Activated CD4-positive, alpha-beta T cell treated with anti-CD3 and anti-CD28 coated beads, Interleukin-2, amount 10 ng/mL, durations not matched to agents 7 days and 5 days (primary cell): ENCODE measurements at regions not wholly inside any gene's neighbourhood (a gene's known extent, or its start where the extent isn't known, plus 50 kb on each side); places are given as distances from the start of the nearest gene placed in this dataset.
"Not testable (repeated sequence)": the region's sequence is repeated elsewhere in the genome, so short reads cannot be mapped to it uniquely, and the experiment has no call there.

ENCODE experiments used
- CTCF ChIA-PET: fragments of 350-600 bp; sonication (Branson Sonifier 250); formaldehyde crosslinking; loops from one replicate; lab custom pipeline; 2021; ENCODE audit warnings: antibody characterized with exemption; lab: Charles Lee
- POLR2A ChIA-PET: fragments of 350-600 bp; sonication (Branson Sonifier 250); formaldehyde crosslinking; loops from one replicate; lab custom pipeline; 2021; ENCODE audit warnings: antibody characterized with exemption; lab: Charles Lee
- DNase-seq: peaks from one replicate; pipeline ENCODE4 v3.0.0-alpha.2; 2020
- H3K27ac Mint-ChIP-seq: one replicate; pipeline ENCODE4 v1.8.0; 2021; ENCODE audit warnings: mild to moderate bottlenecking, moderate library complexity, mixed read lengths
- H3K27me3 Mint-ChIP-seq: one replicate; pipeline ENCODE4 v1.8.0; 2021; ENCODE audit warnings: mixed read lengths
- H3K36me3 Mint-ChIP-seq: one replicate; pipeline ENCODE4 v1.8.0; 2021; ENCODE audit warnings: low read depth, mixed read lengths
- H3K4me1 Mint-ChIP-seq: one replicate; pipeline ENCODE4 v1.8.0; 2021; ENCODE audit warnings: mixed read lengths
- H3K4me3 Mint-ChIP-seq: one replicate; pipeline ENCODE4 v1.8.0; 2021; ENCODE audit warnings: mild to moderate bottlenecking, moderate library complexity, mixed read lengths
- H3K9me3 Mint-ChIP-seq: one replicate; pipeline ENCODE4 v1.8.0; 2021; ENCODE audit warnings: mixed read lengths

DNA sequence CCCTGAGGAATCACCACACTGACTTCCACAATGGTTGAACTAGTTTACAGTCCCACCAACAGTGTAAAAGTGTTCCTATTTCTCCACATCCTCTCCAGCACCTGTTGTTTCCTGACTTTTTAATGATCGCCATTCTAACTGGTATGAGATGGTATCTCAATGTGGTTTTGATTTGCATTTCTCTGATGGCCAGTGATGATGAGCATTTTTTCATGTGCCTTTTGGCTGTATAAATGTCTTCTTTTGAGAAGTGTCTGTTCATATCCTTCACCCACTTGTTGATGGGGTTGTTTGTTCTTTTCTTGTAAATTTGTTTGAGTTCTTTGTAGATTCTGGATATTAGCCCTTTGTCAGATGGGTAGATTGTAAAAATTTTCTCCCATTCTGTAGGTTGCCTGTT, 106.9 kb upstream of the TMEM164 start:
- H3K4me1 Mint-ChIP-seq, H3K36me3 Mint-ChIP-seq, H3K27me3 Mint-ChIP-seq, CTCF ChIA-PET, POLR2A ChIA-PET, H3K27ac Mint-ChIP-seq, H3K9me3 Mint-ChIP-seq, DNase-seq, H3K4me3 Mint-ChIP-seq: not testable (repeated sequence)

DNA sequence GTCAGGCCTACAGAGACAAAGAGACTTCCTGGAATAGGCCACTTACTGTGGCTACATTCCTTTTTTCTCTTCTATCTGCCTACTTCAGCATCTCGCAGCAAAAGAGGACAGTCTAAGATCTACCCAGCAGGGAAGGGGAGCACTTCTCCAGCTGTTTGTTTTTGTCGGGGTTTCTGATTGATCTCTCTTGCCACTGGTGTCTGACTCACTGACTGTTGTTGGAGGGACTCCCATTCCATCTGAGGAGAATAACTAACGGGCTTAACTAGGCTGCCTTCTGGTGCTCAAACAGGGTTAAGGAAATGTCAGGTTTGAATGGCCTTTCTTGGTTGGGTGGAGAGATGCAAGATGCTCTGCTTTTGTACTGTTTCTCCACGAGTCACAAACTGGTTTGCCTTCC, 100.2 kb upstream of the TMEM164 start:
- Mint-ChIP-seq H3K9me3 (no peaks in the 10 kb centered on the region), H3K4me1 (no peaks in the 10 kb centered on the region), H3K4me3 (no peak overlapping the region), H3K27ac (no peak overlapping the region), H3K27me3 (peaks cover 13% of the 10 kb centered on the region), H3K36me3 (no peaks in the 10 kb centered on the region)
- ChIA-PET POLR2A (no interaction called here), CTCF (no interaction called here)
- DNase-seq, result no peak

DNA sequence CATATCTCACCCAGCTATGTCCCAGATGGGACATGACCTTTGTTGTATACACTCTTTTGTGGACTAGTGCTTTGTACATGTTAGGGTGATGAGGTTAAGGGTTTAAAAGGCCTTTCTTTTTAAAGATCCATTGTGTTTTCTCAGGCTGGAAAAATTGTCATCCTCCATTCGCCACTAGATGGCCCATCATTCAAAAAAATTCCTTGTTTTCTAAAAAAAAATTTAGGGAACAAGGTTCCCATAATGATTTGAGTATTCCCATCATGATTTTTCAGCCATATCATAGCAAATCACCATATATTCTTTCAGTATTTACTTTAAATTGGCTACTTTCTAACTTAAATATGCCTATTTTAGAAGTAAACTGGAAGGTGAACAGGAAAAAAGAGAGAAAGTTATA, 91.9 kb upstream of the TMEM164 start:
- H3K4me3 Mint-ChIP-seq, result no peak overlapping the region
- no peak overlapping the region for H3K27ac Mint-ChIP-seq
- POLR2A ChIA-PET, result no interaction called here
- no peaks in the 10 kb centered on the region for H3K9me3 Mint-ChIP-seq
- H3K27me3 Mint-ChIP-seq, result peaks cover 3% of the 10 kb centered on the region
- H3K4me1 Mint-ChIP-seq, result no peaks in the 10 kb centered on the region
- CTCF ChIA-PET, result no interaction called here
- DNase-seq, result no peak
- no peaks in the 10 kb centered on the region for H3K36me3 Mint-ChIP-seq

DNA sequence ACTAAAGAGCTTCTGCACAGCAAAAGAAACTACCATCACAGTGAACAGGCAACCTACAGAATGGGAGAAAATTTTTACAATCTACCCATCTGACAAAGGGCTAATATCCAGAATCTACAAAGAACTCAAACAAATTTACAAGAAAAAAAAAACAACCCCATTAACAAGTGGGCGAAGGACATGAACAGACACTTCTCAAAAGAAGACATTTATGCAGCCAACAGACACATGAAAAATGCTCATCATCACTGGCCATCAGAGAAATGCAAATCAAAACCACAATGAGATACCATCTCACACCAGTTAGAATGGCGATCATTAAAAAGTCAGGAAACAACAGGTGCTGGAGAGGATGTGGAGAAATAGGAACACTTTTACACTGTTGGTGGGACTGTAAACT, 89.9 kb upstream of the TMEM164 start:
- H3K36me3 Mint-ChIP-seq, H3K9me3 Mint-ChIP-seq, H3K27me3 Mint-ChIP-seq, H3K27ac Mint-ChIP-seq, H3K4me3 Mint-ChIP-seq, DNase-seq, CTCF ChIA-PET, POLR2A ChIA-PET, H3K4me1 Mint-ChIP-seq: not testable (repeated sequence)

DNA sequence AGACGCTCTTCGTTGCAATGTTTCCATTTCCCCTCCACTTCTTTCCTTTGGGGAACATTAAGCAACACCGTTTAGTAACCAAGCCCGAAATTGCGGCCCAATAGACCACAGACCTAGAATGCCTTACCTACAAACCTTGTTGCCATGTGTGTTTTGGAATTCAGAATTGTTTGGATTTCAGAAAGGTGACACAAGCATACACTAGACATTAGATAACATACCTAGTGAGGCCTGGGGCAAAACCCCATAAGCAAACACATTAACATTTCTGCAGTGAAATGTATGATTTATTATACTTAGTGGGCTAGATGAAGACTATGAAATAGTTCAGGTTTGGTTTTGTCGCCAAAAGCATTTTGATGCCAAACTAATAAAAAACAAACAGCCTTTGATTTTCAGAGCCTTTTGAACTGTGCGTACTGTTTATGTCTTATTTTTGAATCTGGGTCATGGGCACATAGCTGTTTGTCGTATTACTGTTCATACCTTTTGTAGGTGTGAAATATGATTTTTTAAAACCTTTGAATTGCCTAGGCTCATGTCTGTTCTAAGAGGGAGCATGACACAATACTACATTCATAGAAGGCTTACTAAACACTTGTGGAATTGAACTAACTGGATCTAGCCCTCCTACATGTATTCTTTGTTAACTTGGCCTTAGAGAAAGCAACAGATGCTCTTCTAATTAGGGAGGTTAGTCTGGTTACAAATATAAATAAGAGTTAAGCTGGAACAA, 88.6 kb upstream of the TMEM164 start:
- Mint-ChIP-seq H3K27ac (no peak overlapping the region), H3K36me3 (no peaks in the 10 kb centered on the region), H3K27me3 (no peaks in the 10 kb centered on the region), H3K9me3 (no peaks in the 10 kb centered on the region), H3K4me3 (no peak overlapping the region), H3K4me1 (no peaks in the 10 kb centered on the region)
- ChIA-PET POLR2A (no interaction called here), CTCF (no interaction called here)
- DNase-seq, result no peak

DNA sequence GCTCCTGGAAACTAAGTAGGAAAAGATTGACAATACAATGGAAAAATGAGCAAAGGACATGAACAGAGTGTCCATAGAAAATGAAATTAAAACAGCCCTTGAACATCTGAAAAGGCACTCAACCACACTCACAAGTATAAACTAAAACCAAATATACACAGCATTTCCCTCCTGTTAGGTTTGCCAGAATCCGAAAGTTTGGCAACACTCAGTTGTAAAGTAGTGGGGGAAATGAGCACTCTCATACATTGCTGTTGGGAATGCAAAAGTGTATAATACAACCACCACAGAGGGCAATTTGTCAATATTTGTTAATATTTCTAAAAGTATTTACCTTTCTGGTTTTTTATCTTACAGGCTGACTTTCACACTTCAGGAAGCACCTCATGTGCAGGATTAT, 84.2 kb upstream of the TMEM164 start:
- Mint-ChIP-seq H3K4me3 (no peak overlapping the region), H3K27me3 (peaks cover 2% of the 10 kb centered on the region), H3K27ac (no peak overlapping the region), H3K9me3 (no peaks in the 10 kb centered on the region), H3K36me3 (no peaks in the 10 kb centered on the region), H3K4me1 (no peaks in the 10 kb centered on the region)
- POLR2A ChIA-PET, result no interaction called here
- no peak for DNase-seq
- CTCF ChIA-PET, result no interaction called here

DNA sequence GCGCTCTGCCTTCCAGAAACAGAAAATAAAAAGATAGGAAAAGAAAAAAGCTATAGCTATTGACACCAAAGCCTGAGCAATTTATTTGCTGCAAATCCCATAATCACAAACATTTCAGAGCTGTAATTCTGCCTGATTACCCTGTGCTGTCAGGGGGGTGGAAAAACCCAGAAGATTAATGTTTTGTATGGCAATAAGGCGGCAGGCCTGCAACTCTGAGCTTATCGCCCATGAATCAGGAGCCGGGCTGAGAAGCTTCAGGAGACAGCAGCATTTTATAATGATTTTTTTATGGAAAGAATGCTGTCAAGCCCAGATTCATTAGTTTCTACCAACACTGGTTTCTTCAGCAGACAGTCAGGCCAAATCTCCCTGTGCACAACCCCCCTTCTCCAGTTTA, 82.6 kb upstream of the TMEM164 start:
- no peak for DNase-seq
- no peak overlapping the region for H3K27ac Mint-ChIP-seq
- no peak overlapping the region for H3K4me3 Mint-ChIP-seq
- peaks cover 4% of the 10 kb centered on the region for H3K4me1 Mint-ChIP-seq
- H3K9me3 Mint-ChIP-seq, result no peaks in the 10 kb centered on the region
- peaks cover 2% of the 10 kb centered on the region for H3K27me3 Mint-ChIP-seq
- ChIA-PET POLR2A (no interaction called here), CTCF (no interaction called here)
- no peaks in the 10 kb centered on the region for H3K36me3 Mint-ChIP-seq

DNA sequence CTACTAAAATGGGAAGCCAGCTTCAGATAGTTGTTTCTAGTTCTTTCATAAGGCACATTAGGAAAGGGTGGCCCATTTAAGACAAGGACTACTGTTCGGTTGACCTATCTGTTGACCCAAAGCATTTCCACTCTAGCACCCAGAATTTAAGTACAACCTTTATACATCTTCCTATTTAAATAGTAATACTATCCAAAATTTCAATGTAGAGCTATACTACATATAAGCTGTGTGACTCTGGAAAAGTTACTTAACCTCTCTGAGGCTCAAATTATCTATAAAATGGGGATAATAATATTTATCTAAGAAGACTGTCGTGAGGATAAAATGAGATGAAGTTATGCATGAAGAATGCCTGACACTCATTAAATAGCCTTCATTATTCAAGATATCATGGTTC, 82.0 kb upstream of the TMEM164 start:
- Mint-ChIP-seq H3K27me3 (peaks cover 2% of the 10 kb centered on the region), H3K4me1 (peaks cover 5% of the 10 kb centered on the region), H3K36me3 (no peaks in the 10 kb centered on the region), H3K27ac (no peak overlapping the region), H3K9me3 (no peaks in the 10 kb centered on the region), H3K4me3 (no peak overlapping the region)
- ChIA-PET CTCF (no interaction called here), POLR2A (no interaction called here)
- no peak for DNase-seq

DNA sequence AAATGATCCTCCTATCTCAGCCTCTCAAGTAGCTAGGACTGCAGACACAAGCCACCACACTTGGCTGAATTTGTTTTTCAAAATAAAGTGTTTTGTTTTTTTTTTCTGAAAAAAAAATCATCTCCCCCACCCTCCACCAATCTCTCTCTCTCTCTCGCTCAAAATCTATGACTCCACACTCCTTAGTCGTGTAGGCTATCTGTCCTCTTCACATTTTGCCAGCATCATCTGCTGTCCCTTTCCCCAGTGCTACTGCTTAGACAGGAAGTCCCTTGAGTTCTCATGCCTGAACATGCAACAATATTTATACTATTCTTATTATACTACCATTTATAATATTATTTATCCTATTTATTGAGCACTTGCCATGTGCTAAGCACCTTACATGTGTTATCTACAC, 80.7 kb upstream of the TMEM164 start:
- no peak overlapping the region for H3K4me3 Mint-ChIP-seq
- POLR2A ChIA-PET, result no interaction called here
- peaks cover 2% of the 10 kb centered on the region for H3K27me3 Mint-ChIP-seq
- H3K27ac Mint-ChIP-seq, result no peak overlapping the region
- DNase-seq, result no peak
- H3K9me3 Mint-ChIP-seq, result no peaks in the 10 kb centered on the region
- H3K36me3 Mint-ChIP-seq, result no peaks in the 10 kb centered on the region
- peaks cover 5% of the 10 kb centered on the region for H3K4me1 Mint-ChIP-seq
- CTCF ChIA-PET, result no interaction called here

DNA sequence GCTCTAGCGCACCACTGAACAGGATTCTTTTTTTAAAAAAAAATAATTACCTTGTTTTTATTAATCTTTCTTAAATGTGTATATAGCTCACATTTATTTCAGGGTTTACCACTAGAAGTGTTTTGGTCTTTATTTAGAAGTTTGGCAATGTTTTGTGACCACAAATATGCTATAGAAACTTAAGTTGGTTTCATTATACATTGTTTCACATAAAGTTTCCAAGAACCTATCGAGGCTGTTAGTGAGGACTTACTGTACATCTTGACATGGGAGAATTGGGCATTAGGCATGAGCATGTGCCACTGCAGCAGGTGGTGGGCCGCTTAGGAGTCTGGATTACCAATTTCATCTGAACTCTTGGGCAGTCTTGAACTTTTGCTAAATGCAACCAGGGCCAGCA, 77.9 kb upstream of the TMEM164 start:
- H3K9me3 Mint-ChIP-seq, POLR2A ChIA-PET, H3K36me3 Mint-ChIP-seq, DNase-seq, H3K27me3 Mint-ChIP-seq, H3K4me1 Mint-ChIP-seq, H3K4me3 Mint-ChIP-seq, H3K27ac Mint-ChIP-seq: not testable (repeated sequence)
- CTCF ChIA-PET, result interaction anchor here (0.6 kb wide), 1 partner anchor 34 kb away, joined by 4 read pairs; no protein-coding TSS in a partner anchor

DNA sequence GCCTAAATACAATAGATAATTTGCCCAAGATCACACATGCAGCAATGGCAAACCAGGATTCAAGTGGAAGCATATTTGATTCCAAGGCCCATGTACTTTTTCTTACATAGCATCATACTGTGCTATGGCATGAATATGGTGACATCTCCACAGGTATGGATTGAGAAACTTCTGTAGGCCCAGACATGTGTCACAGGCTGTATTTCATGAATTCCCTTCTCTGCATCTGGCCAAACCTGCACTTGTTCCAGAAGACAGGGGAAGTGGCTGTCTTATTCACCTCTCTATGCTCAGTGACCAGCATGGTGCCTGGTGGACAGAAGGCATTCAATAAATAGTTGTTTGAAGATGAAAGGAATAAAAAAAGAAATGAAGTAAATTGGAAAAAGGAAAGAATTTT, 77.3 kb upstream of the TMEM164 start:
- ChIA-PET CTCF (no interaction called here), POLR2A (no interaction called here)
- Mint-ChIP-seq H3K4me3 (no peak overlapping the region), H3K27me3 (peaks cover 2% of the 10 kb centered on the region), H3K4me1 (peaks cover 5% of the 10 kb centered on the region), H3K36me3 (no peaks in the 10 kb centered on the region), H3K27ac (no peak overlapping the region), H3K9me3 (no peaks in the 10 kb centered on the region)
- no peak for DNase-seq

DNA sequence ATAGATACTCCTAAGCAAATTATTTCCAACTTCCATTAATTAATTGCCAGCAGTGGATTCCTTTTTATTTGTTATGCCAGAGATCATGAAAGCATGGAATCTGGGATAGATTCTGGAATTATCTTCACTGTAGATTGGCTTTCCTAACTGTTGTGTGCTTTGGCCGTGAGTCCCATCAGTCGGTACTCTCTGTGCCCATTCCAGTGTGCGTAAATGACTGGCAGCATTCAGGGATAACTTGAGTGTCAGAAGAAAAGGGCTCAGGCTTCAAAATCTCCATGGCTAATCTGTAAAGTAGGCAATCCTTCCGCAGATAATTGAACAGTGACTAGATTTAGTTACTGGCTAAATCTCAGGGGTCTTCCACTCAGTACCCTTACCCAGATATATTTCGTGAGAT, 76.8 kb upstream of the TMEM164 start:
- POLR2A ChIA-PET, result no interaction called here
- no peaks in the 10 kb centered on the region for H3K9me3 Mint-ChIP-seq
- no peak for DNase-seq
- no peaks in the 10 kb centered on the region for H3K36me3 Mint-ChIP-seq
- peaks cover 5% of the 10 kb centered on the region for H3K4me1 Mint-ChIP-seq
- no peak overlapping the region for H3K27ac Mint-ChIP-seq
- no peak overlapping the region for H3K4me3 Mint-ChIP-seq
- peaks cover 2% of the 10 kb centered on the region for H3K27me3 Mint-ChIP-seq
- CTCF ChIA-PET, result no interaction called here

DNA sequence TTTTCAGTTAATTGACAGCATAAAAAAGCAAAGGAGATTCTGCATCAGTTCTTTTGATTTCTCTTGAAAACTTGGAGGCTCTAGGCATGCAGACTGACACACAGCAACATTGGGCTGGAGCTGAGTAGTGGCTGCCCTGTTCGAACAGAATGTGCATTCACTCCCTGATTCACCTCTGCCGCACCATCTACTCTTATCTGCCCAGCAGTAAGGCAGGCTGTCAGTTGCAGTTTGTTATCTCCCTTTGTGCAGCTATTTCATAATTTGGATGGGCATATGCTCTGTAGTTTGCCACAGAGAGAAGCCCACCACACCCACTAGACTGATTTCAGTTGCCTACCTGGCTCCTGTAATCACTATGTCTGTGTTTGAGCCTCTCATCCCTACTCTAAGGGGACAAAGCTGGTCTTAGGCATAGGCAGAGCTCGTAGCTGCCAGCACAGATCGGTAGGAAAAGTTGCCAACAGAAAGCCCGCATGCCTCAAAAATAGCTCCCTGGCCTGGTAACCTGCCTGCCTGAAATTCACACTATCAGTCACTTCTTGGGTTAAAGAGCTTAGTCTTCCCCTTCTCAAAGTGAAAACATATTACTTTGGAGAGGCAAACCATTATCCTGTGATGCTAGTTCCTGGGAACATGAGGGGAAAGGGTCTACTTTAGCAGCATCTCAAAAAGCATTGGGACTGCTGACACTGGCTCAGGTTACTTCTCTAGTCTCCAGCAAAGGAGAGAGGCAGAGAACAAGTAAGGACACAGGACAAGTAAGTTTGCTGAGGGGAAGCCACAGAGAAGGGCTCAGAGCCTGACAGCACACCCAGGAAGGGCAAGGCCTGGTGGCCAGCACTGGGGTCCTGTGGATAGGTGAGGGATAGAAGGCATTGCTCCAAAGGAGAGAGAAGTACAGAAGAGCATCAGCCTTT, 75.9 kb upstream of the TMEM164 start:
- Mint-ChIP-seq H3K36me3 (no peaks in the 10 kb centered on the region), H3K9me3 (no peaks in the 10 kb centered on the region), H3K27ac (no peak overlapping the region), H3K27me3 (no peaks in the 10 kb centered on the region), H3K4me1 (peaks cover 5% of the 10 kb centered on the region), H3K4me3 (no peak overlapping the region)
- CTCF ChIA-PET, result interaction anchor here (1.7 kb wide), 1 partner anchor 14 kb away, joined by 4 read pairs; no protein-coding TSS in a partner anchor
- DNase-seq, result no peak
- POLR2A ChIA-PET, result no interaction called here
